NCI-H82 treated with DMSO at 0.1 percent for 48 hours (cell line): ENCODE measurements at regions not wholly inside any gene's neighbourhood (a gene's known extent, or its start where the extent isn't known, plus 50 kb on each side); places are given as distances from the start of the nearest gene placed in this dataset.
"Not testable (repeated sequence)": the region's sequence is repeated elsewhere in the genome, so short reads cannot be mapped to it uniquely, and the experiment has no call there.

Experiments
- DNase-seq: peaks from one replicate; lab custom pipeline; 2025; ENCODE audit not compliant: unreplicated experiment; lab: John Stamatoyannopoulos, UW

- not testable (repeated sequence) for DNase-seq
Measured at GRCh38 chr11:3445535-3445934, 66.6 kb upstream of the ZNF195 start.

GRCh38 chr11:3444420-3444744 lies 65.4 kb upstream of the ZNF195 start:
- DNase-seq, result not testable (repeated sequence)

GRCh38 chr11:3443700-3444419 lies 64.9 kb upstream of the ZNF195 start:
- DNase-seq, result not testable (repeated sequence)

- not testable (repeated sequence) for DNase-seq
Measured at GRCh38 chr11:3437441-3437840, 58.5 kb upstream of the ZNF195 start.

GRCh38 chr11:3434976-3435375 lies 56.0 kb upstream of the ZNF195 start:
- DNase-seq, result no peak

- DNase-seq, result not testable (repeated sequence)
Measured at GRCh38 chr11:3429191-3429590, 50.2 kb upstream of the ZNF195 start.
